ENCODE measurements at regions not wholly inside any gene's neighbourhood (a gene's known extent, or its start where the extent isn't known, plus 50 kb on each side); places are given as distances from the start of the nearest gene placed in this dataset.

DNA sequence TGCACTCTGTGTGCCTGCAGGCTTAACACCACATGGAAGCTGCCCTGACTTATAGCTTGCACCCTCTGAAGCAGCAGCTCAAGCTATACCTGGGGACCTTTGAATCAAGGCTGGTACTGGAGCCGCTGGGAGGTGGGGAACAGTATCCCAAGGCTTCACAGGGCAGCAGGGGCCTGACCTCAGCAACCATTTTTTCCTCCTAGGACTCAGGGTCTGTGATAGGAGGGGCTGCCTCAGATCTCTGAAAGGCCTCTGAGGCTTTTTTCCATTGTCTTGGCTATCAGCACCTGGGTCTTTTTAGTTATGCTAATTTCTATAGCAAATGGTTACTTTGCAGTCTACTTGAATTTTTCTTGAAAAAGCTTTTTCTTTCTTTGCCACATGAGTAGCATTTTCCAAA, 80.2 kb upstream of the OPRM1 start:
- TF ChIP-seq, protein P1, sequence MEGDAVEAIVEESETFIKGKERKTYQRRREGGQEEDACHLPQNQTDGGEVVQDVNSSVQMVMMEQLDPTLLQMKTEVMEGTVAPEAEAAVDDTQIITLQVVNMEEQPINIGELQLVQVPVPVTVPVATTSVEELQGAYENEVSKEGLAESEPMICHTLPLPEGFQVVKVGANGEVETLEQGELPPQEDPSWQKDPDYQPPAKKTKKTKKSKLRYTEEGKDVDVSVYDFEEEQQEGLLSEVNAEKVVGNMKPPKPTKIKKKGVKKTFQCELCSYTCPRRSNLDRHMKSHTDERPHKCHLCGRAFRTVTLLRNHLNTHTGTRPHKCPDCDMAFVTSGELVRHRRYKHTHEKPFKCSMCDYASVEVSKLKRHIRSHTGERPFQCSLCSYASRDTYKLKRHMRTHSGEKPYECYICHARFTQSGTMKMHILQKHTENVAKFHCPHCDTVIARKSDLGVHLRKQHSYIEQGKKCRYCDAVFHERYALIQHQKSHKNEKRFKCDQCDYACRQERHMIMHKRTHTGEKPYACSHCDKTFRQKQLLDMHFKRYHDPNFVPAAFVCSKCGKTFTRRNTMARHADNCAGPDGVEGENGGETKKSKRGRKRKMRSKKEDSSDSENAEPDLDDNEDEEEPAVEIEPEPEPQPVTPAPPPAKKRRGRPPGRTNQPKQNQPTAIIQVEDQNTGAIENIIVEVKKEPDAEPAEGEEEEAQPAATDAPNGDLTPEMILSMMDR (IDR thresholded peaks at IDR 0.05; ENCODE audit: insufficient read depth, low read depth, low read length) = no peak
- TF ChIP-seq EZH2 (IDR thresholded peaks at IDR 0.05; ENCODE audit: insufficient read depth, low read length) = no peak
